ENCODE measurements at regions not wholly inside any gene's neighbourhood (a gene's known extent, or its start where the extent isn't known, plus 50 kb on each side); places are given as distances from the start of the nearest gene placed in this dataset.

DNA sequence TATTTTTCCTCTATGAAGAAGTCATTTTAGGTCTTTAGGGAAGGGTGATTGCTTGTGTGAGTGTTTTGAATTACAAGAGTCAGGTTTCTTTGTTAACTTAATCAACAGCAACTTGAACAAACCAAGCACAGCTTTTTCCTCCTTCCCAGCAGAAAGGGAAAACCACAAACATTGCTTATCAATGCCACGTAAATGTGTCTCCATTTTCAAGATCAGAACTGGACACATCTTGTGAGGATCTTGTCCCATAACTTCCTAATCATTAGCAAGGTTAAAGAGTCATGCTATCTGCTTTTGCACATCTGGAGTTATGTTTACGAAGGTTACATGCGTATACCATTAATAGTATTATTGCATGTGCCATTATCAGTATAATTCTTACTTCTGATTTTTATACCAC, 248.0 kb upstream of the FLRT2 start:
- TF ChIP-seq, protein P1, sequence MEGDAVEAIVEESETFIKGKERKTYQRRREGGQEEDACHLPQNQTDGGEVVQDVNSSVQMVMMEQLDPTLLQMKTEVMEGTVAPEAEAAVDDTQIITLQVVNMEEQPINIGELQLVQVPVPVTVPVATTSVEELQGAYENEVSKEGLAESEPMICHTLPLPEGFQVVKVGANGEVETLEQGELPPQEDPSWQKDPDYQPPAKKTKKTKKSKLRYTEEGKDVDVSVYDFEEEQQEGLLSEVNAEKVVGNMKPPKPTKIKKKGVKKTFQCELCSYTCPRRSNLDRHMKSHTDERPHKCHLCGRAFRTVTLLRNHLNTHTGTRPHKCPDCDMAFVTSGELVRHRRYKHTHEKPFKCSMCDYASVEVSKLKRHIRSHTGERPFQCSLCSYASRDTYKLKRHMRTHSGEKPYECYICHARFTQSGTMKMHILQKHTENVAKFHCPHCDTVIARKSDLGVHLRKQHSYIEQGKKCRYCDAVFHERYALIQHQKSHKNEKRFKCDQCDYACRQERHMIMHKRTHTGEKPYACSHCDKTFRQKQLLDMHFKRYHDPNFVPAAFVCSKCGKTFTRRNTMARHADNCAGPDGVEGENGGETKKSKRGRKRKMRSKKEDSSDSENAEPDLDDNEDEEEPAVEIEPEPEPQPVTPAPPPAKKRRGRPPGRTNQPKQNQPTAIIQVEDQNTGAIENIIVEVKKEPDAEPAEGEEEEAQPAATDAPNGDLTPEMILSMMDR (conservative IDR thresholded peaks at IDR 0.05; ENCODE audit: low read length): no peak
- no peak for TF ChIP-seq EZH2phosphoT487 (IDR thresholded peaks at IDR 0.05; ENCODE audit: borderline replicate concordance, low read depth, low read length)

Data from OCI-LY7 (cell line).